MG63 (cell line): ENCODE measurements at regions not wholly inside any gene's neighbourhood (a gene's known extent, or its start where the extent isn't known, plus 50 kb on each side); places are given as distances from the start of the nearest gene placed in this dataset.

Source experiments
- DNase-seq: peaks from one replicate; pipeline ENCODE4 v3.0.0-alpha.2; 2020
- H3K27me3 ChIP-seq: fragments of 250-450 bp; sonication (Bioruptor Pico); 2 replicates; pipeline ENCODE4 v1.5.1; 2020; ENCODE audit warnings: mild to moderate bottlenecking, moderate library complexity
- H3K36me3 ChIP-seq: fragments of 250-450 bp; sonication (Bioruptor Pico); 2 replicates; pipeline ENCODE4 v1.5.1; 2020; ENCODE audit warnings: mild to moderate bottlenecking, moderate library complexity
- H3K4me3 ChIP-seq: fragments of 250-450 bp; sonication (Bioruptor Pico); 2 replicates; pipeline ENCODE4 v1.5.1; 2020; ENCODE audit warnings: mild to moderate bottlenecking, moderate library complexity
- H3K9me3 ChIP-seq: fragments of 250-450 bp; sonication (Bioruptor Pico); 2 replicates; pipeline ENCODE4 v1.5.1; 2020; ENCODE audit warnings: mild to moderate bottlenecking, moderate library complexity

- no peaks in the 10 kb centered on the region for H3K9me3 ChIP-seq
- no peaks in the 10 kb centered on the region for H3K36me3 ChIP-seq
- no peaks in the 10 kb centered on the region for H3K27me3 ChIP-seq
- no peak for DNase-seq
- H3K4me3 ChIP-seq, result no peak overlapping the region
Measured at GRCh38 chr12:108399514-108399913, 60.4 kb upstream of the CMKLR1 start.

GRCh38 chr12:108394196-108394595, 55.1 kb upstream of the CMKLR1 start:
- DNase-seq, result peak; percentile 81

GRCh38 chr12:108392284-108392683, 53.2 kb upstream of the CMKLR1 start:
- Histone ChIP-seq H3K4me3 (no peak overlapping the region), H3K36me3 (no peaks in the 10 kb centered on the region), H3K9me3 (no peaks in the 10 kb centered on the region), H3K27me3 (no peaks in the 10 kb centered on the region)
- no peak for DNase-seq

More at GRCh38 chr12:108394196-108394595, 55.1 kb upstream of the CMKLR1 start:
- Histone ChIP-seq H3K27me3 (no peaks in the 10 kb centered on the region), H3K36me3 (no peaks in the 10 kb centered on the region), H3K9me3 (no peaks in the 10 kb centered on the region), H3K4me3 (no peak overlapping the region)

GRCh38 chr12:108390495-108391203, 51.5 kb upstream of the CMKLR1 start:
- H3K4me3 ChIP-seq, result no peak overlapping the region
- H3K36me3 ChIP-seq, result no peaks in the 10 kb centered on the region
- no peaks in the 10 kb centered on the region for H3K9me3 ChIP-seq
- no peaks in the 10 kb centered on the region for H3K27me3 ChIP-seq
- DNase-seq, result no peak

- Histone ChIP-seq H3K36me3 (no peaks in the 10 kb centered on the region), H3K9me3 (0 out of 2 replicates have a peak, but pooled peaks cover 2% of the 10 kb centered on the region), H3K27me3 (no peaks in the 10 kb centered on the region), H3K4me3 (no peak overlapping the region)
- DNase-seq, result no peak
Measured at GRCh38 chr12:108389544-108389943, 50.4 kb upstream of the CMKLR1 start.
